AG08396 (cell line): ENCODE measurements at regions not wholly inside any gene's neighbourhood (a gene's known extent, or its start where the extent isn't known, plus 50 kb on each side); places are given as distances from the start of the nearest gene placed in this dataset.
A peak's percentile ranks its signal among the peaks of the same experiment; 100 is the strongest.
"Not testable (repeated sequence)": the region's sequence is repeated elsewhere in the genome, so short reads cannot be mapped to it uniquely, and the experiment has no call there.

ENCODE experiments used
- DNase-seq: peaks from one replicate; pipeline ENCODE4 v3.0.0; 2012; ENCODE audit warnings: low spot score, mixed read lengths

DNA sequence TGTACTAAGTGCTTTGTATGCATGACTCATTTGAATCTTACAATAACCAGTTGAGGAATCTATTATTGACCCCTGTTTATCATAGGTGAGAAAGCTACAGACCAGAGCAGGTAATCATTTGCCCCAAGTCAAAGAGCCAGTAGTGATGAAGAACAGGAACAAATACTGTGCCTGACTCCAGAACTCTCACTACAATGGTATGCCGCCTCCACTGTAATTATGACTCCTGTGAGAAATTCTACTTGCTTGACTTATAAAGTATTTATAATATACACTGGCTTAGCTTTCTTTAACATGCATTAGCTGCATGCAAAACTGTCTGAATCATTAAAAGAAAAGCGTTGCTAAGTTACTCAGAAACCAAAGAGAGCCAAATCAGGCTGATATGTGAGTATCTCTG, 92.6 kb downstream of the ZNF281 start:
- no peak for DNase-seq

GRCh38 chr1:200316148-200316803, 93.6 kb downstream of the ZNF281 start:
- no peak for DNase-seq

- no peak for DNase-seq
Measured at GRCh38 chr1:200314085-200314750, 95.6 kb downstream of the ZNF281 start.

- DNase-seq: no peak
Measured at GRCh38 chr1:200311256-200311655, 98.6 kb downstream of the ZNF281 start.

GRCh38 chr1:200310824-200311223, 99.0 kb downstream of the ZNF281 start:
- DNase-seq: no peak

GRCh38 chr1:200307755-200308066, 102.1 kb downstream of the ZNF281 start:
- DNase-seq: no peak

DNA sequence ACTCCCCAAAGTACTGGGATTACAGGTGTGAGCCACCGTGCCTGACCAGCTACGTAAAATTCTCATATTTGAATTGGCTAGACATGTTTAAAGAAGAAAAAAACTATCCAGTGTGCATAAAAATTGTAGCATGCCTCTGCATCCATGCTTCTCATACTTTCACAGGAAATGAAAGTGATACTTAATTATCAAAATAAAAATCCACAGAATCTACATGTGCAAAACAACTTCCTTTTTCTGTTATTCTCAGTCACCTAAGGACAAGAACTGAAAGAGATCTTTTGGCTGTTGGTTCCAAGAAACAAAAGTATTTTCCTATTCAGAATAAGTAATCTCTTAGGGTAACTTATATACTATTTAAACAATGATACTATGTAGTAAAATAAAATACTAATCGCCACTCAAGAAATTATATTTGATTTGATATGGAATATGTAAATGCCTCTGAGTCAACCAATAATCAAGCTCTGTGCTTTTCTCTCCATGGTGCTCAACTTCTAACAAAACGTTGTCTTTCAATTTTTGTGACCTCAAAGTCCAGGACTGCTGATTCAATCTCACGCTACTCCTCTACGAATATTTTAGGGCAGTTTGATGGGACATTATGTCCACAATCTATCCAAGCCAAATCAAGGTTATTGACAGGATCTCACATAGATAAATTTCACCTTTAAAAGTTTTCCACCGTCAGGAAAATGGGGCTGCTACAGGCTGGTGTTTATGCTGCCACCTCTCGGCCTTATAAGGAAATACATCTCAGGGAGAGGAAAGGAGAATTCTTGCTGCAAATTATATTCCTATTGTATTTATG, 102.7 kb downstream of the ZNF281 start:
- peak; percentile 63 for DNase-seq

DNA sequence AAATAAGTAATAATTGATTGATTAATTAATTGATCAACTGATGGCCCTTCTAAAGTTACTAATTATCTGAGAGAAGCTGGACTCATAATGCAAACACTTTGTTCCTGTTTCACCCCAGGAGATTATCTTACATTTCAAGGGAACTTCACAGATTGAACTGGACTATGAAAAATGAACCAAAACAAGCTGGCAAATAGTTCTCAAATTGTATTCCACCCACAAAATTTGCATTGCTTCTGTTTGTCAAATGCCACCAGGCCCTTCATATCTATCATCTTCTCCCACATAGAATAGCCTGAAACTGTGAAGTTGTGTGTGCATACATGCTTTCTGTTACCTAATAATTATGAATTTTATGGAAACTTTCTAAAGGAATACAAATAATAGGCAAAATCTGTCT, 104.0 kb downstream of the ZNF281 start:
- DNase-seq: no peak

GRCh38 chr1:200304171-200304570, 105.7 kb downstream of the ZNF281 start:
- DNase-seq: no peak

DNA sequence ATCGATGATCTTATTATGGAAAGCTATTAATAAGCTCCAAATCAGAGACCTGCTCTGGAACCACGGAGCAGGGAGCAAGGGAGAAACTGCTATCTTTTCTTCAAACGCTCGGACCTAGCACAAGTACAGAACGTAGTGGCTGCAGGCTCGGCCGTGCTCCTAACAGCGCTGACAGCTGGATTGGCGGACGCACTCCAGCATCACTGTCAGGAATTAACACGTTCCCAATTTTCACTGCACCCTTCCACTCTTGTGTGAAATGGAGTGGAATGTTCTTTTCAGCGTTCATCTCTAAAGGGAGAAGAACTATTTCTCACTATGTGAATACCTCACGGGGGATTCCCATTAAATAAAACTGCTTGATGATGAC, 106.9 kb downstream of the ZNF281 start:
- DNase-seq: no peak

- DNase-seq: peak; percentile 50
Measured at GRCh38 chr1:200302192-200302920, 107.5 kb downstream of the ZNF281 start.

DNA sequence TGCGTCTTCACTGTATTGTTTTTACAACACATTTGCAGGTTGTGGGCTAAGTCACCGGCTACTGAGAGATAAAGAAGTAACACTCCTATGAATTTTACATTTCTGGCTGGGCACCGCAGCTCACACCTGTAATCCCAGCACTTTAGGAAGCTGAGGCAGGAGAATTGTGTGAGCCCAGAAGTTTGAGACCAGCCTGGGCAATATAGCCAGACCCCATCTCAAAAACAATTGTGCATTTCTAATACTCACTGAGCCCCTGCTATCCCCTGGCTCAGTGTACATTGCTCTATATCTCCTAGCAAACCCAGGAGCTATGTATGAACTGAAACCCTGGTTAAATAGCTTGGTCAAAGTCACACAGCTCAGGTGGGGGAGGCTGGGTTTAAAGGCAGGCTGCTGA, 108.7 kb downstream of the ZNF281 start:
- DNase-seq: no peak

DNA sequence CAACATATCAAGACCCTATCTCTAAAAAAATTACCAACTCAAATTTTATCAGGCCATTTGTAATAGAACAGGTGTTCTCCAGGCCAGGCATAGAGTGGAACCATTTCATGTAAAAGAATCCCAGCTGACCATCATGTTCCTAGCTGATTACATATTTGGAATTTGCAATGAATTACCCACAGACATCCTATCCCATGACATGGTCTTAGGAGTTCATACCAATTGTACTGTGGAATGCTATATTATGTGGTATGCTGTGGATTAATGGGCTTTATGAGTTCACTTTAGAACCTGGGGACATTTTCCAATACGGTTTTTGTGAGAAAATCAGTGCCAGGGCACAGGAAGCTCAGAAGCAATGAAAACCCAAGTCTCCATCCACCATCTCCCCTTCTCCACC, 110.3 kb downstream of the ZNF281 start:
- DNase-seq: no peak

- no peak for DNase-seq
Measured at GRCh38 chr1:200298242-200298641, 111.6 kb downstream of the ZNF281 start.

DNA sequence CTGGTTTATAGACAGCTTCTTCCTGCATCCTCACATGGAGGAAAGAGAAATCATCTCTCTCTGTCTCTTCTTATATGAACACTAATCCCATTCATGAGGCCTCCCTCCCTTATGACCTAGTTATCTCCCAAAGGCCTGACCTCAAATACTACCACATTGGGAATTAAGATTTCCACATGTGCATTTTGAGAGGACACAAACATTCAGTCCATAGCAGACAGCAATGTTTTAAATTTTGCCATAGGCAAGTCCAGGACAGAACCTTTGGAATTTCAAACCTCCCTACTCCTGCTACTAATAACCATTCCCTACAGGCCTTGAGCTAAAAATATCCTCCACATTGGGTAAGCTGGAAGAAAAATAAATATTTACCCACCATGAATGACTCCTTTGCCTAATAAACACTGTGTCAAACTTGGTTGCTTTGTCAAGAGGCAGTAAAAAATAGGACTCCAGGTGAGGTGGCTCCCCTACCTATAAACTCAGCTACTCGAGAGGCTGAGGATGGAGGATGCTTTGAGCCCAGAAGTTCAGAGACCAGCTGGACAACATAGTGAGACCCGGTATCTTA, 113.7 kb downstream of the ZNF281 start:
- no peak for DNase-seq

GRCh38 chr1:200294241-200294640, 115.6 kb downstream of the ZNF281 start:
- DNase-seq: no peak

GRCh38 chr1:200292699-200293098, 117.1 kb downstream of the ZNF281 start:
- no peak for DNase-seq

DNA sequence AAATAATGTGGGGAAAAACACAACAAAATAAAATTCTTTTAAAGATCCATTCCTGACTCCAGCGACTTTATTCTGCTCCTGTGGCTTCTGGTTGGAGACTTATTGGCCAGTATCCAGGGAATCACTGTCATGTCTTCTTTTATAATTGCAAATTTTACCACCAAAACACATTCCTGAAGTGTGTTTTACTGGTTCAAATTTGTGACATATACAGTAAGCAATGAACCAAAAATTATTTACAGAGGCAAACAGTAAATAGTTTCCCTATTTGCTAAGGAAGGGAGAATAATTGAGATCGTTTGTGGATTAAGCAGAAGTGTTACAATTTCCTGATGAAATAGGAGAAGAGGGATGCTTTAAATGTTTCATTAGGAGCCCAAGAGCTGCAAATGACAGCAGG, 118.7 kb downstream of the ZNF281 start:
- no peak for DNase-seq

DNA sequence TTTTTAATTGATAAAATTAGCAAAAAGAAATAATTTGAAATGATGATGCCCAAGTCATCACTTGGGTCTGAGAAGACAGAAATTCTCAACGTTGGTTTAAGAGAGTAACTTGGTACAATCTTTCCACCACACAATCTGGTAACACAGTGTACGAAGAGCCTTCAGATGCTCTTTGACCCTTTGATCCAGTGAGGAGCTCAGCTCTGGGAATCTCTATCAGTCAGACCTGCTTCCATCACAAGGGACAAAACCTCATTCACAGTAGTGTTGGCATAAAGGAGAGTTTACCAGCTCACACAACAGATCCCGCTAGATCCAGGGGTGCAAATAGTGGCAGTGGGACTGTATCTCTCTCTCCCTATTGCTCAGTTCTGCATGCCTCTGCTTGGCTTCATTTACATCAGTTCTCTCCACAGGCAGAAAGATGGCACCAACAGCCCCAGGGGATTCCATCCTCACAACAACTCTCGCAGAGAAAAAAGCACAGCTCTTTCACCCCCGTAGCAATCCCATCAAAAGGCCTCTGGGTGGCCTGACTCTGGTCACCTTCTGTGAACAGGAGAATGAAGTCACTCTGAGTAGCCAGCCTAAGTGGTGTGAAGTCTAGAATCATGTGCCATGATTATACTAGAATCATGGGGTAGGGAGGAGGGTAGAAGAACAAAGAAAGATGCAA, 119.7 kb downstream of the ZNF281 start:
- DNase-seq: no peak

- no peak for DNase-seq
Measured at GRCh38 chr1:200288226-200288625, 121.6 kb downstream of the ZNF281 start.

DNA sequence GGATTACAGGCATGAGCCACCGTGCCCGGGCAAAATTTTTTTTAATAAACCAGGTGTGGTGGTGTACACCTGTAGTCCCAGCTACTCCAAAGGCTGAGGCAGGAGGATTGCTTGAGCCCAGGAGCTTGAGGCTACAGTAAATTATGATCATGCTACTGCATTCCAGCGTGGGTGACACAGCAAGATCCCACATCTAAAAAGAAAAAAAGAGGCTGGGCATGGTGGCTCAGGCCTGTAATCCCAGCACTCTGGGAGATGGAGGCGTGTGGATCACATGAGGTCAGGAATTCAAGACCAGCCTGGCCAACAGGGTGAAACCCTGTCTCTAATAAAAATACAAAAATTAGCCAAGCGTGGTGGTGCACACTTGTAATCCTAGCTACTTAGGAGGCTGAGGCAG, 125.6 kb downstream of the ZNF281 start:
- not testable (repeated sequence) for DNase-seq
